Superior temporal gyrus (tissue), 1 donor: ENCODE measurements at regions not wholly inside any gene's neighbourhood (a gene's known extent, or its start where the extent isn't known, plus 50 kb on each side); places are given as distances from the start of the nearest gene placed in this dataset.
"Not testable (repeated sequence)": the region's sequence is repeated elsewhere in the genome, so short reads cannot be mapped to it uniquely, and the experiment has no call there.

Experiments
- DNase-seq: peaks from one replicate; pipeline ENCODE4 v3.0.0-alpha.2; 2016; ENCODE audit errors: extremely low spot score

DNA sequence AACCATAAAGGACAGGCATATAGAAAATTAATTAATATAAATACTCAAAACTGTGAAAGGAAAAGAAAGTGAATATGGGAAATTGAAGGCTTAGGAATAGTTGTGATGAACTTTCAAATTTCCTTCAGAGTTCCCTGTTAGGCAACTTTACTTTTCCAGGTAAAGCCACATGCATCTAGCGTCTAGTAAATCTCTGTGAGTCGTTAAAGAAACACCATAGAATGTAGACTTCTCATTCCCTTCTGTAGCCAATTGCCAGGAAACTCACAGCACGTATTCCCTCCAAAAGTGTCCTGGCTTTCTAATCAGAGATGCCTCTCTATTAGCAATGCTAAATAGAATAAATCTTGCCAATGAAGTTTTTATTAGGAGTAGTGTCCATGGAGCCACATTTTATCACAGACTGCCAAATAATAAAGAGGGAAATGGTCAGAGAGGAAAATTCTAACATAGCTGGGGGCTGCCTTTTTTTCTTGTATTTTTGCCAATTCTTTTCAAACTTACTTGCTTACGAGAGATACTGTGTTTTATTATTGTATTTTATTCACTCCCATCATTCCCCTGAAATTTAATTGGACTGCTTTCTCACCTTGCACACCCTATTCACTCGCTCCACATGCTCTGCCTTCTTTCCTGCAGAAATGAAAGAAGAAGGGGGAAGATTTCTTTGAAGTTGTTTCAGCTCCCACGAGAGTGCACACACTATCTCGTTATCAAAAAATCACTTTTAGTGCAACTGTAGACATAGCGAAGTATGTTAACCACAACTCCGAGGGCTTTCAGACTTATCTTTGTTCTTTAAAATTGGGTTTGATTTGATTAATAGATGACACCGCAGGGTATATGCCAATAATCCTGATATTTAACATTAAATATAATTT is 439.0 kb downstream of the CSNK1G3 start:
- no peak for DNase-seq

DNA sequence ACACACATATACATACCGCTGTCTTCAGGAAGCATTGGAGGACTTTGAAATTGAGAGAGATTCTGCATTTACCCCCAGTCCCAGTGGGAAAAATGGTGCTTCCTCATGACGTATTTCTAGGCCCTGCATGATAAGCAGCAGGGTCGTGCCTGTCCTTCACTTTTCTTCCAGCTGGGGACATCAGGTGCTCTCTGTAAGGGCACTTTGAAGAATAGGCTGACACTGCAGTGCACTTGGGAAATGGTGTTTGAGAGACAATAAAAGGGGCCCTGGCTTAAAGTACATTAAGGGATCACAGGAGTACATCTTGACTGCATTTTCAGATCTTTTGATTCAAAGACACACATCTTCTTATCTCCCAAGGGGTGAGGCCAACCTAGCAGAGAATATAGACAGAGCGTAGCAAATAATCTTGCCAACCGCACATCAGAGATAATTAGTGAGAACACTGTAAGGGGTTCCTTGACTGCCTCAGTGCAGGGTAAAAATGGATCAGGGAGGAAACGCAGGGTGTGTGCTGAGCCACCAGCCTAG is 437.9 kb downstream of the CSNK1G3 start:
- DNase-seq: no peak

DNA sequence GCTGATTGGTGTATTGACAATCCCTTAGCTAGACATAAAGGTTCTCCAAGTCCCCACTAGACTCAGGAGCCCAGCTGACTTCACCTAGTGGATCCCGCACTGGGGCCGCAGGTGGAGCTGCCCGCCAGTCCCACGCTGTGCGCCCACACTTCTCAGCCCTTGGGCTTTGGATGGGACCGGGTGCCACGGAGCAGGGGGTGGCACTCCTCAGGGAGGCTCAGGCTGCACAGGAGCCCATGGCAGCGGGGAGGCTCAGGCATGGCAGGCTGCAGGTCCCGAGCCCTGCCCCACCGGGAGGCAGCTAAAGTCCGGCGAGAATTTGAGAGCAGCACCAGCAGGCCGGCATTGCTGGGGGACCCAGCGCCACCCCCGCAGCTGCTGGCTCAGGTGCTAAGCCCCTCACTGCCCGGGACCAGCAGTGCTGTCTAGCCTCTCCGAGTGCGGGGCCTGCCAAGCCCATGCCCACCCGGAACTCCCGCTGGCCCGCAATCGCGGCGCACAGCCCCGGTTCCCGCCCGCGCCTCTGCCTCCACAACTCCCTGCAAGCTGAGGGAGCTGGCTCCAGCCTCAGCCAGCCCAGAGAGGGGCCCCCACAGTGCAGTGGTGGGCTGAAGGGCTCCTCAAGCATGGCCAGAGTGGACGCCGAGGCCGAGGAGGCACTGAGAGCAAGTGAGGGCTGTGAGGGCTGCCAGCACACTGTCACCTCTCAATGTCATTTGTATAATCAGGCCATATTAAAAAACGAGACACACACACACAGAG is 437.2 kb downstream of the CSNK1G3 start:
- no peak for DNase-seq

DNA sequence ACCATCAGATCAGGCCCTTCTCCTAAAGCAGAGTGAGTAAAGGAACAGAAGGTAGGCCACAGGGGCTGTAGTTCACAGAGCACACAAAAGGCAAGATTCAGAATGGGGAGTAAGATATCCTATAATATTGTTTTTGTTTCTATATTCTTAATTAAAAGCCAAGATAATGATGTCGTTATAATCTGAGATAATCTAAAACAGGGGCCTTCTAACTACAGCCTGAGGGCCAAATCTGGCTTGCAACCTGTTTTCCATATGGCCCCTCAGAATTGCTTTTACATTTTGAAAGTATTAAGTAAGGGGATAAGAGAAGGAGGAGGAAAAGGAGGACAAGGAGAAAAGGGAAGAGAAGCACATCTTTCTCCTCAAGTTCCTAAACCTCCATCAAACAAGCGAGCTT is 435.8 kb downstream of the CSNK1G3 start:
- DNase-seq: no peak

DNA sequence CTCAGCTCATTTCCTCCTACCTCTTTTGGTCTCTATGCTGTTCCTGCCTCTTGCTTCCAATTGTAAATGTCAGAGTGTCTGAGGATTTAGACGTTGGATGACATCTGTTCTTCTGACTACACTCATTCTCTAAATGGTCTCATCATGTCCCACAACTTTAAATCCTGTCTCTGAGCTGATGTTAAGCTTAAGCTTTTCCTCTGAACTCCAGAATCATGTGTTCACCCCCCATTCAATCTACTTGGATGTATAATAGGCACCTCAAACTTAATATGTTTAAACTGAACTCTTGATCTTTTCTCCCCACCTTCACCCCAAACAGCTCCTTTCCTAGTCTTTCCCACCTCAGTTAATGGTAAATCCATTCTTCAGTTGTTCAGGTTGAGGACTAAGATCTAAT is 433.6 kb downstream of the CSNK1G3 start:
- DNase-seq: no peak

DNA sequence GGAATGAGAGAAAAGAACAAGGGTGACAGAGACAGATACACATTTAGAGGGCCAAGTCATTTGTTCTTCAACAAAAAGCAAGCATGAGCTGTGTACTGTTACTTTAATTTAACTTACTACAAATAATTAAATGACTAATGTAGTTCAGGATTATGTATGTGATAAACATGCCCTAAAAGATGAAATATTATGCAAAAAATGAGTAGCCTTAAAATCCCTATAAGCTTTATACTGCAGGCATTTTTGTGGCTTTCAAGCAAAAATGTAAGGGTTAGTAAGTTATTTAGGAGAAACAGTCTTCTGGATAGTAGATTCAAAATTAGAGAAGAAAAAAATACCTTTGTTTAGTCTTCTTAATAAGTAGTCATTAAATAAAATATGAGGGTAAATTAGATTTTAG is 431.2 kb downstream of the CSNK1G3 start:
- no peak for DNase-seq

DNA sequence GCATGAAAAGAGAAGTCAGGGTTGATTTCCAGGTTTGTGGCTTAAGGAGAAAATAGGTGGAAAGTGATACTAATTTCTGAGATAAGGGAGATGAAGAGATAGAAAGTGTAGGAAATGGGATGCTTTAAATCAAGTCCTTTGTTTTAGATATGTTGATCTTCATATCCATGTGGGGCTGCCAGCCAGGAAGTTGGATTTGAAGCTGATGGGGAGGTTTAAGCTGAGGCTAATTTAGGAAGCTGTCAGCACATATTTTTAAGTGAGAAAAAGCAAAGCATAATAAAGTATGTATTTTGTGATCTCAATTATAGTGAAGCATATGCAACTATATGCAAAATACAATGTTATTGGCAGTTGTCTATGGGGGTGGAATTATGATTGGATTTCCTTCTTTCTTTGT is 428.4 kb downstream of the CSNK1G3 start:
- DNase-seq: no peak

DNA sequence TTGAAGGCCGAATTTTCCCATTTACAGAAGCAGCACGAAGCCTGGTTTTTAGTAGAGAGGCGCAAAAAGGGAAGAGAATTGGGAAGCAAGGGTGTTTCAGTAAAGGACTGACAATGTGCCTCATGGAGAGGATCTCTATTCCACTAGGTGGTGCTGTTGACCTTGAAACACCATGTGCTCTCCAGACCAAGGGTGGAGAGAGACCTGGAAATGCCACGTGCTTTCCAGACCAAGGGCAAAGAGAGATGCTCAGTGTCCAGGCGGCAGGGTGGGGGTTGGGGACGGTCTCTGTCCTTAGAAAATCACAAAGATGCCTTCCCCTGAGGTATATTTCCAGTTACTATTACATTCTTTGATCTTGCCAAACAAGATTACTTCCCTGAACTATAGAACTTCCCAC is 425.3 kb downstream of the CSNK1G3 start:
- DNase-seq: no peak

- no peak for DNase-seq
Observed at GRCh38 chr5:123936548-123936947, 424.6 kb downstream of the CSNK1G3 start.

- DNase-seq: not testable (repeated sequence)
Observed at GRCh38 chr5:123933812-123934211, 421.8 kb downstream of the CSNK1G3 start.

GRCh38 chr5:123929055-123929474 is 417.1 kb downstream of the CSNK1G3 start:
- DNase-seq: no peak

- DNase-seq: no peak
Observed at GRCh38 chr5:123928401-123928800, 416.4 kb downstream of the CSNK1G3 start.

DNA sequence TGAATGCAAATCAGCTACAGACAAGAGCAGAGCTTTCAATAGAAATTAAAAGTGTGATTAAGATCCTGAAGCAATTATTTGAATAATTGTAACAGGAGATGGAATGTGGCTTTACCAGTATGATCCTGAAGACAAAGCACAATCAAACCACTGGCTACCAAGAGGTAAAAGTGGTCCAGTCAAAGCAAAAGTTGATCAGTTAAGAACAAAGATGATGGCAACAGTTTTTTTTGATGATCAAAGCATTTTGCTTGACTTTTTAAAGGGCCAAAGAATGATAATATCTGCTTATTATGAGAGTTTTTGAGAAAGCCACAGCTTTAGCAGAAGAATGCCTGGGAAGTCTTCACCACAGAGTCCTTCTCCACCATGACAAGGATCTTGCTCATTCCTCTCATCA is 409.2 kb downstream of the CSNK1G3 start:
- no peak for DNase-seq

GRCh38 chr5:123916345-123917121 is 404.6 kb downstream of the CSNK1G3 start:
- DNase-seq: no peak

DNA sequence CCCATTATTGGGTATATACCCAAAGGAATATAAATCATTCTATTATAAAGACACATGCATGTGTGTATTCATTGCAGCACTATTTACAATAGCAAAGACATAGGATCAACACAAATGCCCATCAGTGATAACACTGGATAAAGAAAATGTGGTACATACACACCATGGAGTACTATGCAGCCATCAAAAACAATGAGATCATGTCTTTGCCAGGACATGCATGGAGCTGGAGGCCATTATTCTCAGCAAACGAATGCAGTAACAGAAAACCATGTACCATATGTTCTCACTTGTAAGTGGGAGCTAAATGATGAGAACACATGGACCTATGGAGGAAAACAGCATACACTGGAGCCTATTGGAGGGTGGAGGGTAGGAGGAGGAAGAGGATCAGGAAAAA is 402.4 kb downstream of the CSNK1G3 start:
- no peak for DNase-seq

- no peak for DNase-seq
Observed at GRCh38 chr5:123907349-123907748, 395.4 kb downstream of the CSNK1G3 start.

GRCh38 chr5:123906698-123907295 is 394.8 kb downstream of the CSNK1G3 start:
- no peak for DNase-seq

DNA sequence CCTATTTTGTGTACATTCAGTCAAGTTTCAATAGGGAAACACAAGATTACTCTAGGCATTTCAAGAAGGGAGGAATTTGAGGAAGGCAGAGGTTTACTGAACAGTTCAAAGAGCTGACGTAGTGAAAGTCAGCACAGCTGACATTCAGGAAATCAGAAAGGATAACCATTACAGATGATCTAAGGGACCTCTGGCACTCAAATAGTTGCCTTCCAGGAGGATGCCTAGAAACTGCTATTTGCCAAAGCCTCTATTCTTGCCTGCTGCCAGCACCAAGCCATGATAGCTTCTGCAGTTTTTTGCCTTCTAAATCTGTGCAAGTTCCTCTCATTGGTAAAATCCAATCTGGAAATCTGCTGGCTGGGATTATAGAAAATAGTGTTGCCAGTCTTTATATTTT is 373.1 kb downstream of the CSNK1G3 start:
- no peak for DNase-seq

- DNase-seq: no peak
Observed at GRCh38 chr5:123882965-123883345, 371.0 kb downstream of the CSNK1G3 start.

DNA sequence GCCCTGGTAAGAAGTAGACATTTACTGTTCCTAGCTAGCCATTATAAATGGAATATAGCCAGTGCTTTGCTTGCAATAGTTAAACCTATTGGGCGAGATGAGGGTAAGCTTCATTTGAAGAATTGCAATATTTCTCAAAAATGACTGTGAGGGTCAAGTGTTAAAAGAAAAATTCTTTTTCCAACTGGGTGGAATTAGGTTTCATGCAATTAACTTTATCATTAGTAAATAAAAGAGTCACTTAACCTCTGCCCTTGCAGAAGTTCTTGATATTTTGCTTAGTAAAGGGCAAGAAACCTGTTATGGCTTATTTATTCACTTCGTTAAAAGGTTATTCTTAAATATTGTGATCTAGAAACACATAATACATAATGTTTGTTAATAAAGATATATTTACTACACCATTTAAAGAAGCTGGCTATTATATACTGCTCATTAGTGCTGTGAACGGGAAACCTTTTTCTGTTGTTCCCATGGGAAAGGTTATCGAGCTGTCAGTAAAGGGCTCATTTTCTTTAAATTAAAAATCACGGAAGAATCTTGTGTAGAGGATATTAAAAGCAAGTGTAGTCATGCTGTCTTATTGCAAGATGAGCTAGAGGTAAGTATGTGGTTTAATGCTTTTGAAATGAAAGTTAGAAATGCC is 370.5 kb downstream of the CSNK1G3 start:
- DNase-seq: no peak

DNA sequence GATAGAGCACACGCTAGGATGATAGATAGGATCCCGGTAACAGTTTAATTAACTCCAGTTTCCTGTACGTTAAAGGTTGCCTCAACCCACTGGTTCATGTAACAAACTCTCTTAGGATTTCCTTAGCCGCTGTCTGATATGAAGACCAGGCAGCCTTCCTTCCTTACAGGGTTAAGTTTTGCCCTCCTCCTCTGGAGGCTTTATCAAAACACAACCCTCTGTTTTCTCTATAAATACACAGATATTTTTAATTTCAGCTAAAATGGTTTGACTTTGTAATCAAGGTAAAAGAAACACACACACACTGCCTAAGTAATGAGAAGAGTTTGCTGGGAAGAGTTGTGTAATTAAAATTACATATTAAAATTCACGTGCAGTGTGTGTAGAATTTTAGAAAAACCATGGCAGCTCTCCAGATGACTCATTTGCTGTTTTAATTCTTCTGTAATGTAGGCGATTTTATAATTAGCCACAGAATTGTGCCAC is 369.8 kb downstream of the CSNK1G3 start:
- no peak for DNase-seq
